ENCODE measurements at regions not wholly inside any gene's neighbourhood (a gene's known extent, or its start where the extent isn't known, plus 50 kb on each side); places are given as distances from the start of the nearest gene placed in this dataset.
"Not testable (repeated sequence)": the region's sequence is repeated elsewhere in the genome, so short reads cannot be mapped to it uniquely, and the experiment has no call there.

GRCh38 chr1:222394224-222394623 is 153.7 kb downstream of the HHIPL2 start:
- Mint-ChIP-seq H3K4me1 (ENCODE audit: low read depth) (no peaks in the 10 kb centered on the region), H3K36me3 (ENCODE audit: low read depth) (no peaks in the 10 kb centered on the region), H3K9me3 (no peaks in the 10 kb centered on the region), H3K4me3 (no peak overlapping the region), H3K27ac (no peak overlapping the region), H3K27me3 (ENCODE audit: low read depth) (peaks cover 3% of the 10 kb centered on the region)
- no peak for DNase-seq (ENCODE audit: low spot score)

- no peaks in the 10 kb centered on the region for H3K4me1 Mint-ChIP-seq (ENCODE audit: low read depth)
- no peak overlapping the region for H3K4me3 Mint-ChIP-seq
- H3K36me3 Mint-ChIP-seq (ENCODE audit: low read depth), result no peaks in the 10 kb centered on the region
- DNase-seq (ENCODE audit: low spot score), result no peak
- H3K27ac Mint-ChIP-seq, result no peak overlapping the region
- H3K9me3 Mint-ChIP-seq, result no peaks in the 10 kb centered on the region
- H3K27me3 Mint-ChIP-seq (ENCODE audit: low read depth), result no peaks in the 10 kb centered on the region
These were observed 155.3 kb downstream of the HHIPL2 start for GRCh38 chr1:222392556-222392955.

- H3K9me3 Mint-ChIP-seq, result no peaks in the 10 kb centered on the region
- DNase-seq (ENCODE audit: low spot score), result no peak
- H3K27ac Mint-ChIP-seq, result no peak overlapping the region
- H3K4me1 Mint-ChIP-seq (ENCODE audit: low read depth), result no peaks in the 10 kb centered on the region
- no peak overlapping the region for H3K4me3 Mint-ChIP-seq
- H3K36me3 Mint-ChIP-seq (ENCODE audit: low read depth), result no peaks in the 10 kb centered on the region
- H3K27me3 Mint-ChIP-seq (ENCODE audit: low read depth), result no peaks in the 10 kb centered on the region
These were observed 157.7 kb downstream of the HHIPL2 start for GRCh38 chr1:222390181-222390580.

- Mint-ChIP-seq H3K36me3 (ENCODE audit: low read depth) (no peaks in the 10 kb centered on the region), H3K27me3 (ENCODE audit: low read depth) (no peaks in the 10 kb centered on the region), H3K4me1 (ENCODE audit: low read depth) (no peaks in the 10 kb centered on the region), H3K4me3 (no peak overlapping the region), H3K27ac (no peak overlapping the region), H3K9me3 (no peaks in the 10 kb centered on the region)
- DNase-seq (ENCODE audit: low spot score), result no peak
These were observed 160.7 kb downstream of the HHIPL2 start for GRCh38 chr1:222387007-222387814.

- Mint-ChIP-seq H3K4me3 (no peak overlapping the region), H3K4me1 (ENCODE audit: low read depth) (no peaks in the 10 kb centered on the region), H3K27me3 (ENCODE audit: low read depth) (no peaks in the 10 kb centered on the region), H3K36me3 (ENCODE audit: low read depth) (no peaks in the 10 kb centered on the region), H3K27ac (no peak overlapping the region), H3K9me3 (no peaks in the 10 kb centered on the region)
- no peak for DNase-seq (ENCODE audit: low spot score)
These were observed 161.9 kb downstream of the HHIPL2 start for GRCh38 chr1:222385955-222386354.

- Mint-ChIP-seq H3K36me3 (ENCODE audit: low read depth) (no peaks in the 10 kb centered on the region), H3K9me3 (peaks cover 4% of the 10 kb centered on the region), H3K27me3 (ENCODE audit: low read depth) (no peaks in the 10 kb centered on the region), H3K4me3 (no peak overlapping the region), H3K27ac (no peak overlapping the region), H3K4me1 (ENCODE audit: low read depth) (no peaks in the 10 kb centered on the region)
- no peak for DNase-seq (ENCODE audit: low spot score)
These were observed 162.6 kb downstream of the HHIPL2 start for GRCh38 chr1:222385262-222385661.

- Mint-ChIP-seq H3K9me3 (peaks cover 8% of the 10 kb centered on the region), H3K27me3 (ENCODE audit: low read depth) (no peaks in the 10 kb centered on the region), H3K36me3 (ENCODE audit: low read depth) (no peaks in the 10 kb centered on the region), H3K4me3 (no peak overlapping the region), H3K27ac (no peak overlapping the region), H3K4me1 (ENCODE audit: low read depth) (no peaks in the 10 kb centered on the region)
- no peak for DNase-seq (ENCODE audit: low spot score)
These were observed 163.4 kb downstream of the HHIPL2 start for GRCh38 chr1:222384531-222384930.

GRCh38 chr1:222382171-222382570 is 165.7 kb downstream of the HHIPL2 start:
- Mint-ChIP-seq H3K9me3 (peaks cover 8% of the 10 kb centered on the region), H3K36me3 (ENCODE audit: low read depth) (no peaks in the 10 kb centered on the region), H3K27me3 (ENCODE audit: low read depth) (no peaks in the 10 kb centered on the region), H3K27ac (no peak overlapping the region), H3K4me1 (ENCODE audit: low read depth) (no peaks in the 10 kb centered on the region), H3K4me3 (no peak overlapping the region)
- no peak for DNase-seq (ENCODE audit: low spot score)

- no peak overlapping the region for H3K4me3 Mint-ChIP-seq
- no peaks in the 10 kb centered on the region for H3K36me3 Mint-ChIP-seq (ENCODE audit: low read depth)
- H3K27ac Mint-ChIP-seq, result no peak overlapping the region
- H3K9me3 Mint-ChIP-seq, result peaks cover 8% of the 10 kb centered on the region
- no peak for DNase-seq (ENCODE audit: low spot score)
- no peaks in the 10 kb centered on the region for H3K4me1 Mint-ChIP-seq (ENCODE audit: low read depth)
- H3K27me3 Mint-ChIP-seq (ENCODE audit: low read depth), result no peaks in the 10 kb centered on the region
These were observed 170.3 kb downstream of the HHIPL2 start for GRCh38 chr1:222377428-222378088.

GRCh38 chr1:222376791-222377190 is 171.1 kb downstream of the HHIPL2 start:
- not testable (repeated sequence) for DNase-seq (ENCODE audit: low spot score); H3K36me3 Mint-ChIP-seq (ENCODE audit: low read depth); H3K27me3 Mint-ChIP-seq (ENCODE audit: low read depth); H3K27ac Mint-ChIP-seq; H3K9me3 Mint-ChIP-seq; H3K4me1 Mint-ChIP-seq (ENCODE audit: low read depth); H3K4me3 Mint-ChIP-seq

- Mint-ChIP-seq H3K4me3 (no peak overlapping the region), H3K27ac (no peak overlapping the region), H3K9me3 (peaks cover 8% of the 10 kb centered on the region), H3K27me3 (ENCODE audit: low read depth) (no peaks in the 10 kb centered on the region), H3K36me3 (ENCODE audit: low read depth) (no peaks in the 10 kb centered on the region), H3K4me1 (ENCODE audit: low read depth) (no peaks in the 10 kb centered on the region)
- no peak for DNase-seq (ENCODE audit: low spot score)
These were observed 172.2 kb downstream of the HHIPL2 start for GRCh38 chr1:222375701-222376100.

- no peak for DNase-seq (ENCODE audit: low spot score)
- Mint-ChIP-seq H3K4me1 (ENCODE audit: low read depth) (no peaks in the 10 kb centered on the region), H3K27ac (no peak overlapping the region)
These were observed 173.9 kb downstream of the HHIPL2 start for GRCh38 chr1:222373831-222374602.

GRCh38 chr1:222373216-222373615 is 174.7 kb downstream of the HHIPL2 start:
- Mint-ChIP-seq H3K4me1 (ENCODE audit: low read depth) (no peaks in the 10 kb centered on the region), H3K27me3 (ENCODE audit: low read depth) (no peaks in the 10 kb centered on the region), H3K4me3 (no peak overlapping the region), H3K36me3 (ENCODE audit: low read depth) (no peaks in the 10 kb centered on the region), H3K9me3 (no peaks in the 10 kb centered on the region), H3K27ac (no peak overlapping the region)
- no peak for DNase-seq (ENCODE audit: low spot score)

More at GRCh38 chr1:222373831-222374602, 173.9 kb downstream of the HHIPL2 start:
- no peak overlapping the region for H3K4me3 Mint-ChIP-seq
- H3K36me3 Mint-ChIP-seq (ENCODE audit: low read depth), result no peaks in the 10 kb centered on the region
- H3K27me3 Mint-ChIP-seq (ENCODE audit: low read depth), result no peaks in the 10 kb centered on the region
- no peaks in the 10 kb centered on the region for H3K9me3 Mint-ChIP-seq

- Mint-ChIP-seq H3K36me3 (ENCODE audit: low read depth) (no peaks in the 10 kb centered on the region), H3K9me3 (no peaks in the 10 kb centered on the region), H3K4me1 (ENCODE audit: low read depth) (no peaks in the 10 kb centered on the region), H3K27me3 (ENCODE audit: low read depth) (no peaks in the 10 kb centered on the region), H3K4me3 (no peak overlapping the region), H3K27ac (no peak overlapping the region)
- DNase-seq (ENCODE audit: low spot score), result no peak
These were observed 175.7 kb downstream of the HHIPL2 start for GRCh38 chr1:222372221-222372620.

All from T-helper 2 cell treated with Interferon-gamma antibody and Interleukin-4, amounts not matched to agents 5 μg/mL and 100 μg/mL, for 36 hours (primary cell).